Gastrocnemius medialis (tissue), 4 donors: ENCODE measurements at regions not wholly inside any gene's neighbourhood (a gene's known extent, or its start where the extent isn't known, plus 50 kb on each side); places are given as distances from the start of the nearest gene placed in this dataset.

Experiments used
- POLR2A ChIP-seq, 2 donors: fragments of 450-650 bp; IDR thresholded peaks; one replicate each; pipeline ENCODE4 v1.6.1; 2017; ENCODE audit warnings: antibody characterized with exemption in 2 of 2, mild to moderate bottlenecking in 2 of 2, moderate library complexity in 2 of 2
- TF ChIP-seq, protein P1 (sequence below), 5 experiments: fragments of 450-650 bp in 3 of 5; fragments of 200-600 bp in 2 of 5; sonication (generic) in 2 of 5; IDR thresholded peaks in 4 of 5; conservative IDR thresholded peaks in 1 of 5; 1 replicate in 4 of 5; 2 replicates in 1 of 5; pipeline ENCODE4 v1.5.1; 2016 to 2019; ENCODE audit warnings: antibody characterized with exemption in 5 of 5, mild to moderate bottlenecking in 3 of 5, moderate library complexity in 3 of 5

DNA sequence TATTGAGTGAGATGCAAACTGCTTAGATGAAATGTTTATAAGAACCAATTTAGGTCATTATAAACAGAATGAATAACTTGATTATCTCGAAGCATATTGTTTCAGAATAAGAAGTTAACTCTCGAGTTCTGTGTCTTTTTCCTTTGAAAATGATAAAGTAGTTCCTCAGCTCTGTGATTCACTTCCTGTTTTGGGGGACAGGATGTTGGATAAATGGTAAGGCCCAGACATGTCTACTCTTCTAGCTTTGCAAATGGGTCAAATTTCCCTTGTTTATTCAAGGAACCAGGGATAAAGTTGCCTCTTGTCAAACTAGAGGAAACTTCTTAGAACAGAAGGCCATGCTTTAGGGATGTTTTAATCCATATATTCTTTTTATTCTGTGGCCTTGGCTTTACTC lies 246.9 kb downstream of the SOX4 start:
- TF ChIP-seq, protein P1, sequence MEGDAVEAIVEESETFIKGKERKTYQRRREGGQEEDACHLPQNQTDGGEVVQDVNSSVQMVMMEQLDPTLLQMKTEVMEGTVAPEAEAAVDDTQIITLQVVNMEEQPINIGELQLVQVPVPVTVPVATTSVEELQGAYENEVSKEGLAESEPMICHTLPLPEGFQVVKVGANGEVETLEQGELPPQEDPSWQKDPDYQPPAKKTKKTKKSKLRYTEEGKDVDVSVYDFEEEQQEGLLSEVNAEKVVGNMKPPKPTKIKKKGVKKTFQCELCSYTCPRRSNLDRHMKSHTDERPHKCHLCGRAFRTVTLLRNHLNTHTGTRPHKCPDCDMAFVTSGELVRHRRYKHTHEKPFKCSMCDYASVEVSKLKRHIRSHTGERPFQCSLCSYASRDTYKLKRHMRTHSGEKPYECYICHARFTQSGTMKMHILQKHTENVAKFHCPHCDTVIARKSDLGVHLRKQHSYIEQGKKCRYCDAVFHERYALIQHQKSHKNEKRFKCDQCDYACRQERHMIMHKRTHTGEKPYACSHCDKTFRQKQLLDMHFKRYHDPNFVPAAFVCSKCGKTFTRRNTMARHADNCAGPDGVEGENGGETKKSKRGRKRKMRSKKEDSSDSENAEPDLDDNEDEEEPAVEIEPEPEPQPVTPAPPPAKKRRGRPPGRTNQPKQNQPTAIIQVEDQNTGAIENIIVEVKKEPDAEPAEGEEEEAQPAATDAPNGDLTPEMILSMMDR (IDR thresholded peaks at IDR 0.05 in 4 of 5, conservative IDR thresholded peaks at IDR 0.05 in 1 of 5) = no peak
- TF ChIP-seq POLR2A (IDR thresholded peaks at IDR 0.05) = no peak
